ACC112 (cell line): ENCODE measurements at regions not wholly inside any gene's neighbourhood (a gene's known extent, or its start where the extent isn't known, plus 50 kb on each side); places are given as distances from the start of the nearest gene placed in this dataset.

ENCODE experiments used
- H2AFZ ChIP-seq: fragments of 200-600 bp; sonication (generic); one replicate; pipeline ENCODE4 v1.6.0; 2017; ENCODE audit warnings: antibody characterized with exemption, low read length; ENCODE audit not compliant: unreplicated experiment
- H3K27ac ChIP-seq: fragments of 200-600 bp; sonication (generic); 2 replicates; pipeline ENCODE4 v1.5.1; 2014; ENCODE audit warnings: low read depth, mild to moderate bottlenecking, antibody characterized with exemption, low read length, moderate library complexity
- H3K27me3 ChIP-seq: fragments of 200-600 bp; sonication (generic); 2 replicates; pipeline ENCODE4 v1.6.1; 2014; ENCODE audit warnings: mild to moderate bottlenecking, antibody characterized with exemption, low read length, moderate library complexity, mixed read lengths; ENCODE audit not compliant: insufficient read depth
- H3K36me3 ChIP-seq: fragments of 200-600 bp; sonication (generic); 2 replicates; pipeline ENCODE4 v1.6.1; 2016; ENCODE audit warnings: mild to moderate bottlenecking, antibody characterized with exemption, low read length, moderate library complexity, mixed read lengths; ENCODE audit not compliant: insufficient read depth
- H3K4me1 ChIP-seq: fragments of 200-600 bp; sonication (generic); one replicate; pipeline ENCODE4 v1.6.1; 2016; ENCODE audit warnings: low read length, mixed read lengths; ENCODE audit not compliant: insufficient read depth, unreplicated experiment, control insufficient read depth
- H3K4me3 ChIP-seq: fragments of 200-600 bp; sonication (generic); 2 replicates; pipeline ENCODE4 v1.5.1; 2014; ENCODE audit warnings: mild to moderate bottlenecking, low read depth, low read length
- H3K79me2 ChIP-seq: fragments of 200-600 bp; sonication (generic); one replicate; pipeline ENCODE4 v1.6.0; 2016; ENCODE audit warnings: low read length; ENCODE audit not compliant: control insufficient read depth, unreplicated experiment, insufficient read depth

DNA sequence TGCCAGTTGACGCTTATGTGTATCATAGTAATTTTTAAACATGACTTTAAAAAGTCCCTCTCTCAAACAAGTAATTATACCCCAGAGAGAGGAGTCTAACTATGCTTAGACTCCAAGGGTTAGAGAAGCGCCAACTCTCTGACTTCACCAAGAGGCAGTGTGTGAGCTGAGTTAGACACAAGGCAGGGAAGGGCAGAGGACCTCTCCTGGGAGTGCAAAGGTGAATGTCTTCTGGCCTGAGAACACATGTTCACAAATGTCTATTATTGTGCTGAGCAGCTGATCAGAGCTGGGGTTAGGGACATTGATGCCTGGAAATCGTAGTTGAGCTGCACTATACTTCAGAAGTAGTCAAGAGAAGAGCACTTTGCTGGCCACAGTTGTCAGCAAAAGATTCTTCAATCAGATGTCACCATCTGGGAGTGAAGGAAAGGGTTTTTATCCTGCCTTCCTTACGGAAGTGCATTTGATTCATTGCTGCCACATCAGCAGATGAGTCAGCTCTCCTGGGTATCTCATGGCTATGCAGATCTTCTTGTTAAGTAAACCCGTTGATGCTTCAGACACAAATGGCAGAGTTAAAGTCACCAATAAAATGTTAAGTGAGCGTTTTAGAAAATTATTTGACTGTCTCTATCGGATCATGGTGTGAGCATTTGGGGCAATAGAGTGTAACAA is 283.2 kb upstream of the ARGLU1 start:
- Histone ChIP-seq H3K79me2 (no peaks in the 10 kb centered on the region), H3K27me3 (no peaks in the 10 kb centered on the region), H3K36me3 (no peaks in the 10 kb centered on the region), H2AFZ (no peak overlapping the region), H3K4me1 (no peaks in the 10 kb centered on the region), H3K4me3 (no peak overlapping the region), H3K27ac (no peak overlapping the region)

DNA sequence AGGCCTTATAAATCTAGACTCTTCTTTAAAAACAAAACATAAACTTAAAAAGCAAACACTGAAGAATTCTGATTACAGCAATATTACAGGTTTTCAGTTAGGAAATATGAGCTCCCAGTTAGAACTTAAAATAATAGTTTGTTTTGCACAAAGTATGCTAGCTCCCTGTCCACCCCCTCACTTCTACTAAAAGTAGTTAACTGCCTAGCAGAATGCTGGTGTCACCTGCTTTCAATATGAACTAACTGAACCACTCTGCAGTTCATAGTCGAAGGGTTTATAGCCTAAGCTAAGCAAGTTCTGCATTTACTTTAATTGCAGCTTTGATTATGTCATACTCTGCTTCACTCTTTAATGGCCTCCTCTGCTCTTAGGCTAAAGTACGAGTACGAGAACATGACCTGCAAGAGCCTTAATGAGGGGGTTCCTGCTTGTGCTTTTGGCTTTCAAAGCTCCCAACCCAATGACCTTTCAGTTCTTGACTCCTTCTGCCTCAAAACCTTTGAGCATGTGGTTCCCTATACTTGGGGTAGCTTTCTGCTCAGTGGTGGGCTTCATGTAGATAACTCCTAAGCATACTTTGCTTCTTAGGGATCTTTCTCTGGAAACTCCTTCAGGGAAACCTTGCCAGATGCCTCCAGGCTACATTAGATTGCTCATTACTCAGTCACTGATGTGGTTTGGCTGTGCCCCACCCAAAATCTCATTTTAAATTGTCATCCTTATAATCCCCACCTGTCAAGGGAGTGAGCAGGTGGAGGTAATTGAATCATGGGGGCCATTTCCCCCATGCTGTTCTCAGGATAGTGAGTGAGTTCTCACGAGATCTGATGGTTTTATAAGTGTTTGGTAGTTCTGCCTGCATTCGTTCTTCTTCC is 278.9 kb upstream of the ARGLU1 start:
- Histone ChIP-seq H3K27ac (no peak overlapping the region), H3K79me2 (no peaks in the 10 kb centered on the region), H3K36me3 (no peaks in the 10 kb centered on the region), H3K4me3 (no peak overlapping the region), H3K4me1 (no peaks in the 10 kb centered on the region), H3K27me3 (no peaks in the 10 kb centered on the region), H2AFZ (no peak overlapping the region)

DNA sequence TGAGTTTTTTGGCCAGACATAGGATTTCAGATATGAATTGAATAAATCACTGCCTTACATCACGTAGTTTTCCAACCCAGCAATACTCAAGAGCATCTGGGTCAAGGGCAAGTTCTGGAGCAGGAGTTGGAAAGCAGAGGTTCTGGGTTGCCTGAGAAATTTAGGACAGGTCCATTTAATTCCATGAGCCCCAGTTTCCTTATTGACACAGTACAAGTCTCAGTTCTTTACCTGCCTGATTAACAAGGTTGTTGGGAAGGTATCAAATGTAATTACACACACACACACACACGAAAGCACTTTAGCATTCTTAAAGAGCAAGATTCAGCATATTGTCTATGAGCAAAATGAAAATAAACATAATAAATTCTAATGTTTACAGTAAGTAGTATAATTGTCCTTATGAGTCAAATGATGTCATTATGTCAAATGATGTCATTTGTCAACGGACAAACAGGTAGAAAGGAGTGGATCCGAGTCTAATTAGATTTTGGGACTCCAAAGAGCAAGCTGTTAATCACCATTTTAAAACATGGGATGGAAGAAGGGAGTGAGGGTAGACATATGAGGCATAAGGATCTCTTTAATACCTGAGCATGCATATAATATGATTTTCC is 268.4 kb upstream of the ARGLU1 start:
- no peaks in the 10 kb centered on the region for H3K4me1 ChIP-seq
- no peak overlapping the region for H2AFZ ChIP-seq
- H3K79me2 ChIP-seq: no peaks in the 10 kb centered on the region
- no peak overlapping the region for H3K27ac ChIP-seq
- H3K36me3 ChIP-seq: no peaks in the 10 kb centered on the region
- no peak overlapping the region for H3K4me3 ChIP-seq
- H3K27me3 ChIP-seq: no peaks in the 10 kb centered on the region

DNA sequence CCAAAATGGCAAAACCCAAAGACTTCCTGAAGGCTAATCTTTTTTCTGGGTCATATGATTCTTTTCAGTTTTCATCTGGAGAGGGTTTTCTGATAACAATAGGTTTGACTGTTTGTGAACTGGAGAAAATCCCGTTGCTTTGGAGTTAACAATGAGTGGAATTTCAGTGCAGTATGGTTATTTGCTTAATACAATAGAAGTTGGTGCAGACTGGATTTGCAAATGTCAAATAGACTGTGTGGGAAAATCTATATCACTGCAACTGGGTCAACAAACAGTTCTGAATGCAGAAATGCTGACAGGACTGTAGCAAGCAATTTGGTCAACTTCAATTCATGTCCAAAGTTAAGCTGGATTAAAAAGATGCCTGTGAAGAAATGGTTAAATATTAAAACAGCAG is 267.5 kb upstream of the ARGLU1 start:
- no peaks in the 10 kb centered on the region for H3K27me3 ChIP-seq
- no peaks in the 10 kb centered on the region for H3K79me2 ChIP-seq
- H3K4me1 ChIP-seq: no peaks in the 10 kb centered on the region
- H3K36me3 ChIP-seq: no peaks in the 10 kb centered on the region
- no peak overlapping the region for H3K4me3 ChIP-seq
- H2AFZ ChIP-seq: no peak overlapping the region
- no peak overlapping the region for H3K27ac ChIP-seq

DNA sequence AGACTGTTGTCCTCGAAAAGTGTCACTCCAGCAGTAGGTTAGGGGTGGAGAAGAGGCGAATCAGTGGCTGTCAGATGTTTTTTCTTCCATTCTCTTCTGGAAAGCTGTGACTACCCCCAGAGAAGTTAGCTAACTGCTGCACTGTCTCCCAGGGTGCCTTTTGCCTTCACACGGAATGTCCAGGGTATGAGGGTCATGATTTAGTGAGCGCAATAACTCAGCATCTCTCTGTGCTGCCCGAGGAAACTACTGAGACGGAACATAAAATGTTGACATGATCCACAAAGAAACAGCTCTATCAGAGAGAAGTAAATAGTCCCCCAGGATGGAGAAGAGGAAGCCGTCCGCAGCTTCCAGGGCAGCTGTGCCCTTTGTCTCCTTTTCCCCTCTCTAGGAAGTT is 254.0 kb upstream of the ARGLU1 start:
- no peak overlapping the region for H3K4me3 ChIP-seq
- no peaks in the 10 kb centered on the region for H3K4me1 ChIP-seq
- H3K36me3 ChIP-seq: no peaks in the 10 kb centered on the region
- H3K79me2 ChIP-seq: no peaks in the 10 kb centered on the region
- H3K27ac ChIP-seq: no peak overlapping the region
- H3K27me3 ChIP-seq: no peaks in the 10 kb centered on the region
- no peak overlapping the region for H2AFZ ChIP-seq

DNA sequence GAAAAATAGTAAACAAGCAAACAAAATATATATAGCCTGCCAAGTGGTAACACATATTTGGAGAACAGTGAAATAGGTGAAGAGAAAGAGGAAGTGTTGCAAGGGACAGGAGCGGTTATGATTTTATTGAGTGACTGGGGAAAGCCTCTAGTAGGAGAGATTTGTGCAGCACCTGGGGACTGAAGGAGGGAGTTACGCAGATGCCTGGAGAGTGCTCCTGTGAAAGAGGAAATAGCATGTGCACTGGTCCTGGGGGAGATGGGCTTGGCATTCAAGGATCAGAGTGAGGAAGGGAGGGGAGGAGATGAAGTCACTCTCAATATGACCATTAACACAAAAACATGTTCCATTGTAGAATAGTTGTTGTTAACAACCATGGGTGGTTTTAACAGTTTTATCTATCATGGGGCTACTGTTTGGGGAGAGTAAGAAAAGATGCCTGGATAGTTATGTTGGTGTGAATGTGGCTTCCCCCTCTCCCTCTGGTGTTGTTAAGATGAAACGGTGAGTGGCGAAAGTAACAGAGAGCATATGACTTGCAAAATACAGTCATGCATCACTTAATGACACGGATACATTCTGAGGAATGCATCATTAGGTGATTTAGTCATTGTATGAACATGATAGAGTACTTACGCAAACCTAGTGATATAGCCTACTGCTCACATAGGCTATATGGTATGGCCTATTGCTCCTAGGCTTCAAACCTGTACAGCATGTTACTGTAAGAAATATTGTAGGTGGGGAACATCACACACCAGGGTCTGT is 251.7 kb upstream of the ARGLU1 start:
- no peaks in the 10 kb centered on the region for H3K27me3 ChIP-seq
- no peak overlapping the region for H2AFZ ChIP-seq
- H3K79me2 ChIP-seq: no peaks in the 10 kb centered on the region
- no peak overlapping the region for H3K27ac ChIP-seq
- no peak overlapping the region for H3K4me3 ChIP-seq
- H3K4me1 ChIP-seq: no peaks in the 10 kb centered on the region
- no peaks in the 10 kb centered on the region for H3K36me3 ChIP-seq

DNA sequence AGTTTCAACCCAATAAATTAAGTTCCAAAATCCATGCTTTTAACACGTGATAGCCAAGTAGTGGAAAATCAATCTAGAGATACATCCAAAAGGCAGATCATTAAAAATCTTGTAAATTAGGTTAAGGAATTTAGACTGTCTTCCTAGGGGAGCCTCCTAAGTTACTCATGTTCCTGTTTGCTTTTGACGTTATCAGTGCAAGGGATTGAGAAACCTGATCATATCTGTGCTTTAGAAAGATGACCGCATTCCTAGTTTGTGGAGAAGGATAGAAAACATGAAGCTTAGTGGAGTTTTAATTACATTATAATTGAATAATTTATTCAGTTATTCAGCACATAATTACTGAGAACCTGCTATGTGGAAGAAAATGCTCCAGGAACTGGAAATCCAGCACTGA is 251.0 kb upstream of the ARGLU1 start:
- H3K4me3 ChIP-seq: no peak overlapping the region

DNA sequence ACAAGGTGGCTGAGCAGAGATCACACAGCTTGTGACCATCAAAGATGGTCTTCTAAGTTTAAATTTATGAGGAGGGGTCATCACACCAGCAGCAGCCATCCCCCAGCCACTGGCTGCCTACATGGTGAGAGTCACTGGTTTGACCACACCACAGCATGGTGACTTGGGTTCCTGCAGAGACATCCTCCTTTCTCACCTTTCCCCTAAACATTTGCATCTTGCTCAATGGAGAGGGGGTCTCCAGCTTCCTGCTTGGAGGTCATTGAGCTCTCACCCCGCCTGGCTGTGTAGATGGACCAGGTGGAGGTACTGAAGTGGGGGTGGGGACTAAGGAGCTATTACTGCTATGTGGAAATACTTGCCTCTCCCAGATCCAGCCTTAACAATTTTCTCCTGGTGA is 247.6 kb upstream of the ARGLU1 start:
- Histone ChIP-seq H2AFZ (no peak overlapping the region), H3K79me2 (no peaks in the 10 kb centered on the region), H3K4me1 (no peaks in the 10 kb centered on the region), H3K4me3 (no peak overlapping the region), H3K27me3 (no peaks in the 10 kb centered on the region), H3K36me3 (no peaks in the 10 kb centered on the region), H3K27ac (no peak overlapping the region)

More for the DNA sequence above, 251.0 kb upstream of the ARGLU1 start:
- H3K4me1 ChIP-seq: no peaks in the 10 kb centered on the region
- no peaks in the 10 kb centered on the region for H3K36me3 ChIP-seq
- H3K79me2 ChIP-seq: no peaks in the 10 kb centered on the region
- H2AFZ ChIP-seq: no peak overlapping the region
- H3K27ac ChIP-seq: no peak overlapping the region
- no peaks in the 10 kb centered on the region for H3K27me3 ChIP-seq

DNA sequence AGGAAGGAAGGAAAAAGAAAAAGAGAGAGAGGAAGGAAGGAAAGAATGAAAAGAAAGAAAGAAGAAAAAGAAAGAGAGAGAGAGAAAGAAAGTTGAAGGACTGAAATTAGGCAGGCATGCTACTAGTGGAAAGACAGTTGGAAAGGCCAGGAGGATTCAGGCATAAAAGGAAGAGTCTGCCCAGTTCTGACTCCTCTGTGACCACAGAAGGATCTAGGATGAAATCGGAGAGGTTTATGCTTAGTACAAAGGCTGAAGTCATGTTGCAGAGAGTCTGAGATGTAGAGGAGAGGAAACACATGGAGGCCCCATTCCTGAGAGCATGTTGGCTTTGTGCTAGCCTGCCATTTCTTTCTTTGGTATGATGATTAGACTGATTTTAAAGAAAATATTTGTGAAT is 246.5 kb upstream of the ARGLU1 start:
- Histone ChIP-seq H3K4me3 (no peak overlapping the region), H3K27ac (no peak overlapping the region), H3K79me2 (no peaks in the 10 kb centered on the region), H3K4me1 (no peaks in the 10 kb centered on the region), H3K27me3 (no peaks in the 10 kb centered on the region), H3K36me3 (no peaks in the 10 kb centered on the region), H2AFZ (no peak overlapping the region)

DNA sequence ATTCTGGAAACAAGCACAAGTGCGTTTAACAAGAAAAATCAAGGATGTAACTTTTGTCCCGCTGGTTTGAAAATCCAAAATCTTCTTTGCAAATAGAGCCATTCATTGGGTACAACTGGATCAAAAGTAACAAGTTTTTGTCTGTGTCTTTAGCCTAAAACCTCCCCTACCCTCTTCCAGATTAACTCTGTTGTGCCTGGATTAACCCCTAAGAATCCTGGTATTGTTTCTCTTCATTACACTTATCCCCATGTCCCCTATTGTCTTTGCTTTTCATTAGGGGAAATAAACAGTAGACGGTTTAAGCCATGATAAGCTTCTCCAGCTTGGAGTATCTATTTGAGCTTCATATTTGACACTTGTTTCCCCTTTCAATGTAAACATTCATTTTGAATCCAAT is 242.1 kb upstream of the ARGLU1 start:
- no peaks in the 10 kb centered on the region for H3K36me3 ChIP-seq
- no peaks in the 10 kb centered on the region for H3K4me1 ChIP-seq

More for the DNA sequence above, 242.1 kb upstream of the ARGLU1 start:
- Histone ChIP-seq H3K4me3 (no peak overlapping the region), H3K27me3 (no peaks in the 10 kb centered on the region), H3K27ac (no peak overlapping the region), H2AFZ (no peak overlapping the region), H3K79me2 (no peaks in the 10 kb centered on the region)
